GM21786 (cell line): ENCODE measurements at regions not wholly inside any gene's neighbourhood (a gene's known extent, or its start where the extent isn't known, plus 50 kb on each side); places are given as distances from the start of the nearest gene placed in this dataset.

Experiments
- ATAC-seq: cut with Tn5 transposase; IDR thresholded peaks from one replicate; pipeline ENCODE4 v1.9.1; 2021; ENCODE audit not compliant: unreplicated experiment

DNA sequence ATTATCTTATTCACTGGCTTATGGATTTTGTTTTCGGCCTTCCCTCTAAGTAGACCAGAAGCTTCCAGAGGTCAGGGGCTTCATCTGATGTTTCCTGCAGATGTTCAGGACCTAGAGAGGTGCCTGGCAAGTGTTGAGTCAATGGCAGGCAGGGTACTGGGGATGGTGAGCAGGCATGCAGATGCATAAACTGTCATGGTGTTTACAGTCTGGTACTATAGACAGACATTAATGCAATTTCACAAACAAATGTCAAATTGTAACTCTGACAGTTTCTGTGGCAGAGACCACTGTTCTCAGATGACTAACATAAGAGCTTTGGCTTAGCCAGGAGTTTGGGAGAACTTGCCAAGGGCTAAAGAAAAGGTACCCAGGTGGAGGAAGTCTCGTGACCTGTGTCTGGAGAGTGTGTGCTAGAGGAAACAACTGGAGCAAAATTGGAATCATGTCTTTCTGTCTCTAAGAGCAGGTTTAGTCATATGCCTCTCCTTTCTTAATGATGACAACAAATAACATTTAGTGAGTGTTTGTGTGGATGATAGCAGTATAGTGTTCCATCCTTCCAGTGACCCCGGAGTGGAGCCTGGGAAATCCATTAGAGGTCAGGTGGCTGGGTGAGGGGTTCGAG, 53.7 kb upstream of the TRAK1 start:
- no peak for ATAC-seq

DNA sequence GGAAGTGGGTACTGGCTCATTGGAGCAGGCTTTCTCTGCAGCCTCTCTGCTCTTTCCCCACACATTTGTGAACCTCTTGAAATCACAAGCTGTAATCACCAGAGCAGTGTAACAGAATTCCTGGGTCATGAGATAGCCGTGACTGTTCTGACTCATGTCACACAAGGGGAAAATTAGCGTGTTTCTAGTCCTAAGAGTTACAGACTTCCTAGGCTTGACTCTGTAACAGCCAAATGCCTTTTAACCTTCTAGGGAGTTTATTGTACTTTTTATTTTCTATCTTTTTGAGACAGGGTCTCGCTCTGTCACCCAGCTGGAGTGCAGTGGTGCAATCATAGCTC, 54.7 kb upstream of the TRAK1 start:
- peak; percentile 46 for ATAC-seq

DNA sequence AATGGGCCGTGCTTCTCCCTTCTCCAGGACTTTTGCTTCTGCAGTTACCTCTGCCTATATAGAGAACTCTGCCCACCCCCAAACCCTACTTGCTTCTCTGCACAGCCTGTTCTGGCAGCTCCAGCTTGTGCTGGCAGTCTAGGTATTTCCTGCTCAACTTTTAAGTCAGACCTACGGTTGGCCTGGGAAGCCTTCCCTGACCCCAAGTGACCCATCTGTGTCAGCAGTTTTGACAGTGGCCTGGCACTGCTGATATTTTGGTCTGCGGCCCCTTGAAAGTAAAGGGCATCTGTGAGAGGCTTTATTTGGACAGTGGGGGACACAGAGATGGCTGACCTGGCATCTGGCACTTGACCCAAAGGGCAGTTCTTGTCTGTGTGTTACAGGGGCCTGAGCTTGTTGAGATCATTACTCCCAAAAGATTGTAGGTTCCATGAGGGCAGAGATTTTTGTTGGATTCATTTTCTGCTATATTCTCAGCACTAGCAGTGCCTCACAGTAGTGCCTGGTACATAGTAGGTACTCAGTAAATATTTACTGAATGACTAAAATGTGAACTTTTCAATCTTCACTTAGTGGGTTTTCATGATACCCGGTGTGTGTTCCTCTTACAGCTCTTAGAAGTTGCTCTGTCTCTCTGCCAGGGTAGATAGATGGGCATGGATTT, 55.2 kb upstream of the TRAK1 start:
- peak; percentile 5 for ATAC-seq

DNA sequence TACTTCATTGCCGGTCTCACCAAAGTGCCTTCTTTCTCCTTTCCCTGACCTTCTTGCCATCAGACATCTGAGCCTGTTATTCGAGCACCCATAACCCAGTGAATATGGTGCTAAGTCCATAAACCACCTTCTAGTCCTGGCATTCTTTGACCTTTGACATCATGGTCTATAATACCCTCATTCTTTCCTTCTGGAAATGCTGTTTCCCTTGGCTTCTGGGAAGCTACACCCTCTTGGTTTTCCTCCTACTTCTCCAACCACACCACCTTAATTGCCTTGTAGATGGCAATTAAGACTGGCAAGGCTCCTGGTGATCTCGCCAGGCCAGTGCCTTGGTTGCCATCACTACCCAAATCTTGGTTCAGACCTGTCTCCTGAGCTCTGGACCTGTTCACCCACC, 56.1 kb upstream of the TRAK1 start:
- no peak for ATAC-seq

DNA sequence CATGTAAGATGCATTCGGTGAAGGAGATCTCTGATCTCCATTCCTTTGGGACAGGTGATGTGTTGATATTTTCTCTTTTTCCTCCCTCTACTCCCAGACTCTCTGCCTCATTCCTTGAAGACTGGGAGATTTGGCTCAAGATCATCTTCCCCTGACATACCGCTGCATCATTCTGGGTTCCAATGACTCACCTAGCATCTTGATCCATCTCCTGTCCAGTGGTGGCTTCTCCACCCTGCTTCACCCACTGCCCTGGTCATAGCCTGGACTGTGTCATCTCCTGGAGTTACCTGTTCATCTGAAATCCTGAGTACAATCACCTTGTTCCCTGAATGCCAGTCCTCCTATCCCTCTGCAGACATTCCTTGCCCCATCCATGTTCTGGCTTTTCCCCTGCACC, 57.4 kb upstream of the TRAK1 start:
- no peak for ATAC-seq

DNA sequence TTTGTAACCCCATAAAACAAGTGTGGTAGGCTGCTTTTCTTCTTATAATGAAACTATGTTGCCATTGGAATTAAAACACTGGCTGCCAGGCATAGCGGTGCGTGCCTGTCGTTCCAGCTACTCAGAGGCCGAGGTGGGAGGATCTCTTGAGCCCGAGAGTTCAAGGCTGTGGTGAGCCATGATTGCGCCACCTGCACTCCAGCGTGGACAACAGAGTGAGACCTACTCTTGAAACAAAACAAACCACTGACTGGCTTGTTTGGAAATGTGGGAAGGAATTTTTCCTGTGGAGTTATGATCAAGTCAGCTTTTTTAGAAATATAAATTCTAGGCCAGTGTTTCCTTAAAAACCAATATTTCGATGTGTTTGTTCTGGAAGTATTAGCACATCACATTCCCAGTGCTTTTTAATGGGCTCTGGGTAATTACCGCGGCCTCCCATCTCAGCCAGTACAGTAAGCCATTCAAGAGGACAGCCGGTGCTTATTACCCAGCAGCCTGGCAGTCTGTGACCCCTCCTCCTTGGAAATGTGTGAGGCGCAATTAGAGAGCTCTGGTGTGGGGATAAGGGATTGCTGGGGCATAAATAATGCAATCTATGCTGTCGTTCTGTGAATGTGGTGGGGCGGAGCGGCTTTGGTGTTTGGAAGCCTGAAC, 58.3 kb upstream of the TRAK1 start:
- no peak for ATAC-seq

DNA sequence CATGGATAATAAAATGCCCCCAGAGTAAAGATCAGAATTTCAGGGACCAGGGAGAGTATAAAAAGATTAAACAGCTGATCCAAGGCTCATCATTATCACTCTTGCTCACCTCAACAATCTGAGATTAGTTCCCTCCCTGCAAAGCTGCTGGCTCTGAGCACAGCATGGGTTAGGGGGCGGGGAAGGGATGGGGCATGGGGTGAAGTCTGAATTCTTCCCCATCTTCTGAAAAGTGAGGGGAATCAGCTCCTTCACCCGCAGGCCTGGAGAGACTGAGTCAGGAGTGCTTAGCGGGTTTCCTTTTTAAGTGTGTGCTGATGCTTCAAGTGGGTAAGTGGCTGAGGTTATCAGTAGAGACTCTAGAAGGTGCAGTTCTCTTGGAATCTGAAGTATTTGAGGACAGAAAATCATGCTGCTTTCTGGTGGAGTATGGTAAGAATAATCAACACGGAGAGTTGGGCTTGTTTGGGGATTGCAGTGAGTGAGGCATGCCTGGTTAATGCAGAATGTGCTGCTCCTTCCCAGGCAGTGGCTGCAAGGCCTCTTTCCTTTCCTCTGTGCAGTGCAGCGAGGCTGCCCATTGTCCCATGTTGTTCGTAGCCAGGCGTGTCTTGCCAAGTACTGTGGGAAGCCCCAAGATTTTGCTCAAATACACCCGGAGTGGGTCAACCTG, 59.2 kb upstream of the TRAK1 start:
- no peak for ATAC-seq

DNA sequence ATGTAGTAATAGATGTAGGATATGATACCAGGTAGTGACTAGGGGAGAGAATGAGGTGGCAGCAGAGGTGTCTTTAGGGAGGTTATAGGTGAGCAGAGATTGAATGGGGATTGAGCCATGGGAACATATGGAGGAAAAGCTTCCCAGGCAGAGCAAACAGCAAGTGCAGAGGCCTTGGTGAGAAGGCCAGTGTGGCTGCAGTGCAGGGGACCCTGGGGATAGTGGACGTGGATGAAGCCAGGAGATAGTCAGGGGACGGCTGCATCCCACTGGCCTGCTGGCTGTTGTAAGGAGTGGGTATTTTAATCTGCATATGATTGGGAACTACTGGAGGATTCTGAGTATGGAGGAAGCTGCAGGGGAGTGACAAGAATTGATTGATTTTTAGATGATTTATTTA, 62.7 kb upstream of the TRAK1 start:
- no peak for ATAC-seq

DNA sequence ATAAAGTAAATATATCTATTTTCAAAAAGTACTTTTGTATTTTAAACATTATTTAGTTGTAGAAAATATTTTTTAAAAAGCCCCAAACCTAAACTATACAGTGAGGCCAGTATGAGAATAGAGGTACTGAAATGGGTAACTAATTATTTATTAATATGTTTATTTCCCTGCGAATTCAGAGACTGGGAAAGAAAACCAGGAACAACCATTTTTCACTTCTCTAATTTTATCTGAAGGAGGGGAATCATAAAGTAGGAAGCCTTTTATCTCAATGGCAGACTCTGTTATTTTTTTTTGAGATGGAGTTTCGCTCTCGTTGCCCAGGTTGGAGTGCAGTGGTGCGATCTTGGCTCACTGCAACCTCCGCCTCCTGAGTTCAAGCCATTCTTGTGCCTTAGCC, 63.6 kb upstream of the TRAK1 start:
- no peak for ATAC-seq

DNA sequence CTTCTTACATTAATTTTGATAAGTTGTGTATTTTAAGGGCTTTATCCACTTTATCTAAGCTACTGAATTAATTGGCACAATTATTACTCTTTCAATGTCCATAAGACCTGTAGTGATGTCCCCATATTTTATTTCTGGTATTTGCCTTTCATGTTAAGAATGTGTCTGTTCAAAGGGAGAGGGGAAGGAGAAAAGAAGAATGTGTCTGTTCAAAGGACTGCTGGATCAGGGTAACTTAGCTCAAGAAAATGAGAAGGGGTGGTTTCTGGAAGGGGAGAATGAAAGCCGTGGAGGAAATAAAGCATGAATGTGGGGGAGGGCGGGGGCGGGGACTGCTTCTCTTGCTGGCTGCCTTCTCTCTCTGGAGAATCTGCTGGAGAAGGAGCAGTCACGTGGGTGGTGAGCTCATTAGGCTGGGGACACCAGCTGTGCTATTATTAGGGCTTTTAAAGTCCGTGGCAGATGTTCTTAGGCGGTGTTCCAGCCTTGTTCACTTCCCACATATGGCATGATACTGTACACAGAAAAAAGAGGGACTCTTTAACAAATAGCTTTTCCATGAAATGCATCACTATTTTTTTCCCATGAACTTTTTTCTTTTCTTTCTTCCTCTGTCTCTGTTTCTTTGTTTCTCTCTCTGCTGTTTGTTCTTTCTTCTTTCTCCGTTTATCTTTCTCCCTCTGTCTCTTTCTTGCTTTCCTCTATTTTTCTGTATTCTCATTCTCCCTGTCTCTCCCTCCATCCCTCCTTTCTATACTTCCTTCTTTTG, 63.7 kb upstream of the ULK4 start:
- ATAC-seq = peak; percentile 75

DNA sequence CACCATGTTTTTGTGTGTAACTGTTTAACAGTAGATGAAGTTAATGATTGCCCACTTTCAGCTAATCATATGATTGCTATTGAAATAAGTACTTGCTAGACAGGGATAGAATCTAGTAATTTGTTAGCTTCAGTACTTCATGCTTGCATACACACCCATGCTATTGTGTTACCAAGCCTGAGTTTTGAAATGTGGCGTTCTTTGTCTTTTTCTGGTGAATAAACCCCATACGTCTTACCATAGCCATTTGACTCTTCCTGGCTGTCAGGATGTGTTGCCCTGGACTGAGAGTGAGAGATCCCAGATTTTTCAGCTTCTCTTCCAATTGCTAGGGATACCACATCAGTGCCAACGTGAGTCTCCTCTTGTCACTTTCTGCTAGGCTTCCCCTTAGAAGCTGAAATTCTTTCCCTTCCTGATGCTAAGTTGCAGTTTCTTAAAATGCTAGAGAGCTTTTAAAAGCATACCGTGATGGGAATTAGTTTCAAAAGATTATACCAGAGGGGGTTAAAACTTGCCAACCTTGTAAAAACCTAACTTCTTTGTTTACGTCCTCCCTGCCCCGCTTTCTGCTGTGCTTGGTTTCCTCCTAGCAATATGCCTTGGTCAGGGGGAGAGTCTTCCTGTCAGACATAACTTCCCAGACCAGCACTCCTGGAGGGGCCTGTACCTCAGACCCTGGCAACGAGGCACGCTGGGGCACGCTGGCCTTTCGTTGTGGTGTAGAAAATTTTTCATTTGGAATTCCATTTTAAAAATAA, 62.9 kb upstream of the ULK4 start:
- ATAC-seq = peak; percentile 40

DNA sequence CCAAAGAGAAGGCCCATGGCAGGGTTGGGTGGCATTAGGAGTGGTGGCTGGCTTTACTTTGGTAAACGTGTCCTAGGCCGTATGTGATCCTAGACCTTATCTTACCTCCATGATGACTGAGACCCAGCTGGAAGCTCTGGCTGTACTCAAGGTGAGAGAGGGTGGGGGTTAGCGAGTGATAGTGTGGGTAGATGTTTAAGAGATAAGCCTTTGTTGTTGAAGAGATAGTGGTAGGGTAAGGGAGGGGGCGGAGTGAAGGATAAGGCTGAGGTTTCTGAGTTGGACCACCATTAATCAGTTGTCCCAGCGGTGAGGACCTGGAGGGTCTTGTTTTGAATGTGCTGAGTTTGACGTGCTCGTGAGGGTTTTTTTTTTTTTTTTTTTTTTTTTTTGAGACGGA, 61.5 kb upstream of the ULK4 start:
- no peak for ATAC-seq

DNA sequence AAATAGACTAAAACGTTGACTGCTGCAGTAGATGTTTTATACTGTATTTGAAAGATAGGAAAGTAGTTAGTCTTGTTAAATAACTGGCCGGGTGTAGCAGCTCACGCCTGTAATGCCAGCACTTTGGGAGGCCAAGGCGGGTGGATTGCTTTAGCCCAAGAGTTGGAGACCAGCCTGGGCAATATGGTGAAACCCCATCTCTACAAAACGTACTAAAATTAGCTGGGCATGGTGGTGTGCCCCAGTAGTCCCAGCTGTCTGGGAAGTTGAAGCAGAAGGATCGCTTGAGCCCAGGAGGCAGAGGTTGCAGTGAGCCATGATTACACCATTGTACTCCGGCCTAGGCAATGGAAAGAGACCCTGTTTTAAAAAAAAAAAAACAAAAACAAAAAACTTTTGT, 60.5 kb upstream of the ULK4 start:
- no peak for ATAC-seq

DNA sequence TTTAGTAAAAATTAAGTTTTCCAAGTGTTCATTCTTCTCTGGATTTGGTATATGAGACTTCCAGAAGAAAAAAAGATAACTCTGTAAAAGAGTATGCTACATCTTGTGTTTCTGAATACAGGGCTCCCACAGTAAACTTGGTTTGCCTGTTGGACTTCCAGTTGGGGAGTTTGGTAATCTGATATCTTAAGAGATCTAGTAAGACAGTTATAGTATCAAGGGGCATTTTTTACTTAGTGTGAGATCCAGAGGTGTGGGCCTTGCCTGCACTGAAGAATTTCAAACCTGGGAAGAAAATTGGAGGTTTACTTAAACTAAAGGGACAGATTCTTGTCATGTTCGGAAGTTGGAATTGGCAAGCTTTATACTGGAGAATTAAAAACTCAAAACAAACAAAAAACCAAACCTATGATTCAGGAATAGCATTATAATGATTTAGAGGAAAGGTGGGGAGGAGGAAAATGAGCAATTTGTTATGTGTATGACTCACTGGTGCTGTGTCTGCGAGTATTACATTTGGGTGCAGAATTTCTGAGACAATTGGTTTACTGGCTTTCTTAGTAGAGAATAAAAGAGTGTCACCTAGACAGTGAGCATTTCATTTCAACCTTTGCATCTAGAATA, 58.9 kb upstream of the ULK4 start:
- ATAC-seq = no peak

DNA sequence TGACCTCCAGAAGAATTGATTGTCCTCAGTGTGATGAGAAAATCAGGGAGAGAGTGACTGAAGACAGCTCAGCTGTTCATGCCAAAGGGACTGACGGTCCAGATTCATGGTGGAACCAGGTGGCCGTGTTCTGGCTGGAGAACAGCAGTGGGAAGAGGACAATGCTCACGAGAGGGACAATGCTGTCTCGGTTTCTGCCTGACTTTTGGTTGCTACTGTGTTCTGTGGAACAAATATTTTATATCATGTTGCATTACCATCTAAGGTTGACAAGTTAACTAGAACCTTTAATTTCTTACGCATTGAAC, 58.0 kb upstream of the ULK4 start:
- ATAC-seq = no peak

DNA sequence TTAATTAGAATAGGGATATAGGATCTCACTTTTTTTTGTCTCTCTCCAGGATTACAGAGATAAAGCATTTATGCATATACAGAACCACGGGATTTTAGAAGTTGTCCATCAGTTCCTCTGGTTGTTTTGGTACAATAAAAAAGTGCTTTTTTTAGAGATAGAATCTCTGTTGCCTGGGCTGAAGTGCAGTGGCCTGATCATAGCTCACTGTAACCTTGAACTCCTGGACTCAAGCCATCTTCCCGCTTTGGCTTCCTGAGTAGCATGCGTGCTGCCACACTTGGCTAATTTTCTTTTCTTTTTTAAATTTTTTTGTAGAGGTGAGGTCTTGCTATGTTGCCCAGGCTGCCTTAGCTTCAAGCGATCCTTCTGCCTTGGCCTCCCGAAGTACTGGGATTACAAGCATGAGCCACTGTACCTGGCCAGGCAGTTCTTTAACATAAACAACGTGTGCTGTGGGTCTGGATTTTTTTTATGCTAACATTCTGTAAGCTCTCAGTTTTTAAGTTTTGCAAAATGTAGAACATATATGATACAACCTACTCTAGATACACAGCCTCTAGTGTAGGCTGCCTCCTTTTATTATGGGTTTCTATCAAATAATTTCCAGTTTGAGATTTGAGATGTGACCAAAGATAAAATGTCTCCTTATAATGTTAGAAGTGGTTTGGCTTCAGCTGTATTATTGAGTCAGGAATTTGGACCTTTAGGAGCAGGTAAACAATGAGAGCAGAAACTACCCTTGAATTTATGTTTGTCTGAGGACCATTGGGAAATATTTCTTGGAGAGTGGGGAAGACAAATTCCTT, 57.4 kb upstream of the ULK4 start:
- no peak for ATAC-seq

DNA sequence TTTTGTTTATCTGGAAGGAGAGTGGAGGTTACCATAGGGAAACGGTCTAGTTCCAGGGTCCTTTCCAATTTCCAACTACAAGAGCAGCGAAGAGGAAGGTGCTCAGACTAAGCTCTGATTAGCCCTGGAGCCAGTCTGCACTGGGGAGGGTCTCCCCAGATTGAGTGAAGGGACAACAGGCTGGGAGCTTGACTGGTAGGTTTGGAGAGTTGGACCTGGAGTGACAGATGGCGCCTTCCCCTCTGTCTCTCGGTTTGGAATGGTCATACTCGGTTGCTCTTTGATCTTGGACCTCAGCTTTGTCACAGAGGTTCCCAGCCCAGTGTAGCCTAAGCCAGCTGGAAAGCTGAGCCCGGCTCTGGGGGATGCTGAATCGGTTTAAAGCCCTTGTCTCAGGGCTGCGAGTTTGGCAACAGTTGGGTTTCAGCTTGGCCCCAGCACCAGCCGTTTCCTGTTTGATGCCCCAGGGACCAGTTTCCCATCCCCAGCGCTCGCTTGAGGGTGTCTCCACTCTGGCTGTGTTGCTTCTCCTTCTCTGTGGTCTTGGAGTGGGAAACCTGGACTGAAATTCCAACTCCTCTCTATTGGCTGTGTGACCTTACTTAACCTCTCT, 53.1 kb upstream of the ULK4 start:
- peak; percentile 21 for ATAC-seq

DNA sequence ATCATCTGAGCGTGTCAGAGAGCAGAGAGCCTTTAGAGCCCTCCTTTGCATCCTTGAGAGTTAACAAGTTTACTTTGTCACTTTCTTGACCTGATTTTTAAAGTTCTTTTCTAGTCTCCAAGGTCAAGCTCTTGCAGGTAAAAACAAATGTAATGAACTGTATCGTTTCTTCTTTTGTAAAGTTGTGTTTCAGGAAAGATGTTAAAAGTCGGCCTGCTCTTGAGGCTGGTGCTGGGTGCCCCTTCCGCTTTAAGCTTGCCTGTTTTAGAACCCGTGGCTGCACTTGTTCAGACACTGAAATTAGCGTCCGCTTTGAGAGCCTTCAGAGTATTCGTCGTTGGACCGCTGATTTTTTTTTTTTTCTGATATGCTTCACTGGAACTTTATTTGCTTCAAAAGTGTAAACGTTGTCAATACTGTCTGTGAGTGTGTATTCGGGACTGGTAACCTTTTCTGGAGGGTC, 52.6 kb upstream of the ULK4 start:
- ATAC-seq = no peak
